HG02759 (cell line): ENCODE measurements at regions not wholly inside any gene's neighbourhood (a gene's known extent, or its start where the extent isn't known, plus 50 kb on each side); places are given as distances from the start of the nearest gene placed in this dataset.
"Not testable (repeated sequence)": the region's sequence is repeated elsewhere in the genome, so short reads cannot be mapped to it uniquely, and the experiment has no call there.

Experiments used
- ATAC-seq: cut with Tn5 transposase; IDR thresholded peaks from one replicate; pipeline ENCODE4 v1.9.1; 2021; ENCODE audit warnings: mild to moderate bottlenecking, moderate library complexity; ENCODE audit not compliant: unreplicated experiment

GRCh38 chr3:10726787-10727186, 89.2 kb upstream of the SLC6A11 start:
- ATAC-seq = no peak

GRCh38 chr3:10729439-10729838, 86.6 kb upstream of the SLC6A11 start:
- ATAC-seq = no peak

GRCh38 chr3:10732292-10732691, 83.7 kb upstream of the SLC6A11 start:
- ATAC-seq = no peak

DNA sequence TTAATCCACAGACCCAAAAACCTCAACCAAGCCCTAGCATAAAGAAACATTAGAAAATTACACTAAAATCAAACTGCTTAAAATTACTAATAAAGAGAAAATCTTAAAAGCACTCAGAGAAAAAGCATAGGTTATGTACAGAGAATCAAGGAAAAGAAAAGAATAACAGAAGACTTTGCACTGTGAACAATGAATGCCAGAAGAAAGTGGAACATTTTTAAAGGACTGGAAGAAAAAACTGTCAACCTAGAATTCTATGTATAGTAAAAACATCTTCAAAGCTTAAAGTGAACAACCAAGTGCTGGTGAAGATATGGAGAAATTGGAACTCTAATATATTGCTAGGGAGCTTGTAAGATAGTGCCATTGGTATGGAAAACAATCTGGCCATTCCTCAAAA, 82.7 kb upstream of the SLC6A11 start:
- ATAC-seq = no peak

GRCh38 chr3:10736444-10736843, 79.6 kb upstream of the SLC6A11 start:
- not testable (repeated sequence) for ATAC-seq

DNA sequence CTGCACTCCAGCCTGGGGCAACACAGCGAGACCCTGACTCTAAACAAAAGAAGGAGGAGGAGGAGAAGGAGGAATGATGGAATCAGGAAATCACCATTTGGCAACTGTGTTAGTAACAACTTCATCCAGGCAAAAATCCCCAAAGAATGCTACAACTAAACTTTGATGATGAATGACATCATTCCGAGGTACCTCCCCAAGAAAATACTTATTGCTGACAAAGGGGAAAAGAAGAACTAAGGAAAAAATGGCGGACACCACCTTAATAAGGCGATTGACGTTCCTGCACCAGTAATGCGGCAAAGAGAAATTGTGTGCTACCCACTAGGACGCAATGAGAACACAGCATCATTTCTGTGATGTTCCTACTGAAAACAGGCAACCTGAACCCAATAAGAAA, 78.2 kb upstream of the SLC6A11 start:
- no peak for ATAC-seq

DNA sequence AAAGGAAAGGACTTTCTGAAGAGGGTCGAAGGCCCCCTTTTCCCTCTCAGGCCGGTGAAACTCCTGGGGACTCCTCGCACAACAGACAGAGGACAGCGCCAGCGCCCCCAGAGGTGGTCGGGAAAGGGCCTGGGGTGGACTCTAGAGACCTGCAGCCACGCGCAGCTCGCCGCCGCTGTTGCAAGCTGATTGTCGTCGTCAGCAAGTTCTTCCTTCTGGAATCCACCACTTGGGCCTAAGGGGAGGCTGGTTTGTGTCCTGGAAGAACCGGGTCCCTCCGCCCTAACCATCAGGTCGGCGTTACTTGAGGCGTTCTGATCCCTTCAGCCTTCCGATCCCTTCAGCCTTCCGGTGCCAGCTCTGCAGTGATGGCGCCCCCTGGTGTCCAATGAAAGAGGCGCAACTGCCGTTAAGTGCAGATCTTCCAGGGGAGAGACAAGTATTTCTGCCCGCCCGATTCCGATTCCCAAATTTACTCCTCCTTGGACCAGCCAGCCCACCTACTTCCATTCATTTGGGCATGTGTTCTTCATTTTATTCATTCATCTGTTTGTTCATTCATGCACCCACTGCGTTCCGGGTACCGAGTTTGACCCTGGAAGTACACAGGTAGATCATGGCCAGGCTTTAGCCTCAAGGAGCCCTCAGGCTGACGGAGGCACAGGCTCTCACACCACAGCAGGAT, 77.2 kb upstream of the SLC6A11 start:
- no peak for ATAC-seq

DNA sequence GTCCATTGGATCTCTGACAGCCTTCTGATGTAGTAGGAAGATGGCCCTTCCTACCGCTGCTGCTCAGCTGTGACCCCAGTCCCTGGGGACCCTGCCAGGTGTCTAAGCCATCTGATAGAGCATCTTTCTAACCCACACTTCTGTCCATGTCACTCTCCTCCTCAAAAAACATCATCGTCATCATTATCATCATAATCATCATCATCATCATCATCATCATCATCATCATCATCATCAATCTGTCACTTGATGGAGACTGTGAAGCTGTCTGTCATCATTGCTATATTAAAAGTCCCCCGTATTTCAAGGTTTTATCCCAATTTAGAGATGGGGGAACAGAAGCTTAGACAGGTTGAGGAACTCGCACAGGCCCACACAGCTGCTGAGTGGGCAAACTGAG, 75.1 kb upstream of the SLC6A11 start:
- no peak for ATAC-seq

GRCh38 chr3:10741891-10742671, 73.9 kb upstream of the SLC6A11 start:
- ATAC-seq = no peak

DNA sequence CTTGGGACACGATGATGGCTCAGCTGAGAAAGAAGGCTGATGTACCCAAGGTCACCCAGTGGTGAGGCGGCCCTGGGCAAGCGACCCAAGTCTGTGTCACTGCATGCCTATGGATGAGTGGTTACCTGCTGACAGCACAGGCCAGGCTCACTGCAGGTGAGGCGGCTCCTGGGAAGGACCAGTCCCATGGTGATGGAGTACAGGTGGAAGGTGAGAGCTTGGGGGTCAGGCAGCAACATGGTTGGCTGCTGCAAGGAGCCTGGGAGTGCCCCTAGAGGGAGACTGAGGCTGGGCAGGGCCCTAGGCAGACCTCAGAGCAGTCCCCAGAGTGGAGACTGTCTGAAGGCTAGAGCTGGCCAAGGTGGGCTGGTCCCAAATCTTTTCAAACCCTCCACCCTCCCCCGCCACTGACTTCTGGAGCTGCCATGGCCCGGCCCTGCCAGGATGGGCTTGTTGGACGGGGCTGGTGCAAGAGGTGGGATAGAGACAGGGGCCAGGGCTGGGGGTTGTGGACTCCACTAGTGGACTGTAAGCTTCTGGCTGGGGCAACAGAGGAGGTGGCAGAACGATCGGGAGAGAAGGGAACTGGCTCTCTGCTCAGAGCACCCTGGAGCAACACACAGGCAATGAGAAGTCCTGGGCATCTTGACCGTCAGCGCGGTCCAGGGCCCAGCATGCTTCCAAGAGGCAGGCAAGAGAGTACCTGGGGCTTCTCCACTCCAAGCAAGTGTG, 72.5 kb upstream of the SLC6A11 start:
- ATAC-seq = no peak

GRCh38 chr3:10744098-10744465, 71.9 kb upstream of the SLC6A11 start:
- ATAC-seq = no peak

DNA sequence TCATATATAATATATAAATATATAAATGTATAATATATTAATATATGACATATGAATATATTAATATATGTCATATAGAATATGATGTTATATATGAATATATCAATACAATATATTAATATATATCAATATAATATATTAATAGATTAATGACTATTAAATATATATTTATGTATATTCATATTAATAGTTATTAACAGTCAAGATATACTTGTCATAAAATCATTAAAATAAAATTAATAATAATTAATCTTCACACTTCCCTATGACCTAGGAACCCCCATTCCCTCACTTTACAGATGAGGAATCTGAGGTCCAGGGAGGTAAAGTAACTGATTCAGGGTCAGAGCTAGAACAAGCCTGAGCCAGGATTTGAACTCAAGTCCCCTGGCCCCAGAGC, 70.6 kb upstream of the SLC6A11 start:
- ATAC-seq = no peak

DNA sequence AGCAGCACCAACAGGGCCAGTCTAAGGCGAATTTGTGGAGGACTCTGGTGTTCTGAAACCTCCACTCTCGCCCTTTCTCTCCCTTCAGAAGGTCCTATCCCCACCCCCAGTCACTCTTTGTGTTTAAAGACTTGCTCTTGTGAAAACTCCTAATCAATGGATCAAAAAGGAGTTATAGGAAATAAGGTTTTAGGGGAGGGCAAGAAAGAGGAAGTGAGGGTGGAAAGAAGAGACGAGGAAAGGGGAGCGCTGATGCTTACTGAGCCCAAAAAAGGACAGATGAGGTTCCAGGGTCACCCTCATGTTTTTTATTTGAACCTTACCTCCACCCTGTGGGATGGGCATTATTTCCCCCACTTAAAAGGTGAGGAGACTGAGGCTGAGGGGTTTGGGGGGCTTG, 70.0 kb upstream of the SLC6A11 start:
- ATAC-seq = no peak

GRCh38 chr3:10746684-10747083, 69.3 kb upstream of the SLC6A11 start:
- ATAC-seq = no peak

DNA sequence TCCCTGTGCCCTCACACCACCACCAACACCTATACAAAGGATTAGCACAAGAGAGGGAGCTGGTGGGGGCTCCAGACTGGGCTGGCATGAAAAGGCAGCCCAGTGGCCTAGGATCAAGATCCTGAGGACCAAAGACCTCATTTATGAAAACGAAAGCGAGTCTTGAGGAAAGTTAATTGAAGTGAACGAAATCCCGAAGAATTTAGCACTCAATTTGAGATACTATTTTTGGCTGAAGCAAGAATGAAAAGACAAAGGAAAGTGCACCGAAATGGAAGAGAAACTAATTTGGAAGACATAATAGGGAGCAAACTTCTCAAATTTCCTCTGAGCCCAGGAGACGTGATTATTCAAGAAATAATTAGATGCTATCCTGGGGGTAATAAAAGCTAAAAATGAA, 68.7 kb upstream of the SLC6A11 start:
- ATAC-seq = no peak

DNA sequence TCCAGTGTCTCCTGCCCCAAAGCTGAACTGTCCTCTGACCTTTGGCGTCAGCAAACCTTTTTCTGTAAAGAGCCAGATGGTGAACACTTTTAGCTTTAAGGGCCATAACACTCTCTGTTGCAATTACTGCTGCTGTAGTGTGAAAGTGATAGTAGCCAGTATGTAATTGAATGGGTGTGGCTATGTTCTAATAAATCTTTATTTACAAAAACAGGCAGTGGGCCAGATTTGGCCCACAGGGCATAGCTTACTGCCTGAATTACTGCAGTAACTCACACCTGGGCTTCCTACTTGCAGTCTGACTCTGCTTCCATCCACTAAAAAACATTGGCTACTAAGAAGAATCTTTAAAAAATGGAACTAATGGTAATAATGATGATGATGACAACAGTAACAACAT, 68.0 kb upstream of the SLC6A11 start:
- no peak for ATAC-seq

GRCh38 chr3:10753964-10754363, 62.1 kb upstream of the SLC6A11 start:
- ATAC-seq = no peak

- ATAC-seq = no peak
Observed at GRCh38 chr3:10756546-10756945, 59.5 kb upstream of the SLC6A11 start.

GRCh38 chr3:10757021-10757820, 58.8 kb upstream of the SLC6A11 start:
- ATAC-seq = no peak

- no peak for ATAC-seq
Observed at GRCh38 chr3:10757821-10758130, 58.3 kb upstream of the SLC6A11 start.

- ATAC-seq = peak; percentile 65
Observed at GRCh38 chr3:10758304-10759037, 57.6 kb upstream of the SLC6A11 start.
